H1 (cell line): ENCODE measurements at regions not wholly inside any gene's neighbourhood (a gene's known extent, or its start where the extent isn't known, plus 50 kb on each side); places are given as distances from the start of the nearest gene placed in this dataset.
A peak's percentile ranks its signal among the peaks of the same experiment; 100 is the strongest.

ENCODE experiments used
- CTCF ChIA-PET: fragments of 300-600 bp; sonication (Branson Sonifier 250); formaldehyde crosslinking; loops from one replicate; lab custom pipeline; 2021; ENCODE audit not compliant: partially characterized antibody; lab: Charles Lee
- POLR2A ChIA-PET: fragments of 300-600 bp; sonication (Branson Sonifier 250); formaldehyde crosslinking; loops from one replicate; lab custom pipeline; 2021; ENCODE audit warnings: inconsistent platforms; ENCODE audit not compliant: partially characterized antibody; lab: Charles Lee
- DNase-seq, 2 experiments: peaks; one replicate each; pipeline versions ENCODE4 v3.0.0 to v3.0.0-alpha.2; 2010 to 2022; ENCODE audit warnings: low spot score in 2 of 2, low read depth in 1 of 2, mixed read lengths in 1 of 2
- FAIRE-seq: peaks from 2 replicates; lab custom pipeline; 2011; peaks lifted over from hg19 to GRCh38; lab: Jason Lieb, UNC
- H2AFZ ChIP-seq: 2 replicates; pipeline ENCODE4 v1.8.1; 2012; ENCODE audit warnings: low read length, inconsistent platforms
- H2AK5ac ChIP-seq: 2 replicates; pipeline ENCODE4 v1.6.1; 2013; ENCODE audit warnings: low read depth, low read length
- H2BK120ac ChIP-seq: replicated peaks from 2 replicates; pipeline ENCODE3; 2013; ENCODE audit warnings: low read depth, low read length, inconsistent platforms
- H2BK12ac ChIP-seq: 2 replicates; pipeline ENCODE4 v1.6.1; 2013; ENCODE audit warnings: low read depth, low read length
- H2BK15ac ChIP-seq: 2 replicates; pipeline ENCODE4 v1.6.1; 2013; ENCODE audit warnings: low read length
- H2BK20ac ChIP-seq: 2 replicates; pipeline ENCODE4 v1.6.1; 2013; ENCODE audit warnings: low read length
- H2BK5ac ChIP-seq: 2 replicates; pipeline ENCODE4 v1.6.1; 2013; ENCODE audit warnings: low read depth, low read length
- H3K14ac ChIP-seq: 2 replicates; pipeline ENCODE4 v1.6.1; 2013; ENCODE audit warnings: inconsistent platforms; ENCODE audit not compliant: insufficient read length
- H3K18ac ChIP-seq: 2 replicates; pipeline ENCODE4 v1.6.1; 2013; ENCODE audit warnings: low read length; ENCODE audit errors: extremely low read depth
- H3K23ac ChIP-seq: 2 replicates; pipeline ENCODE4 v1.6.1; 2013; ENCODE audit warnings: inconsistent platforms; ENCODE audit not compliant: insufficient read length
- H3K23me2 ChIP-seq: 2 replicates; pipeline ENCODE4 v1.6.1; 2013; ENCODE audit warnings: low read depth, low read length
- H3K27ac ChIP-seq: 2 replicates; pipeline ENCODE4 v1.6.1; 2011; ENCODE audit warnings: low read depth, low read length, inconsistent platforms
- H3K27me3 ChIP-seq, 4 experiments: replicated peaks in 1 of 4; 1 replicate in 1 of 4; 2 replicates in 3 of 4; pipeline versions ENCODE4 v1.6.1 to v1.8.1; 2011 to 2013; ENCODE audit warnings: low read length in 3 of 4, mild to moderate bottlenecking in 3 of 4, inconsistent platforms in 2 of 4, mixed read lengths in 2 of 4, moderate library complexity in 1 of 4; ENCODE audit not compliant: control insufficient read depth in 3 of 4, insufficient read depth in 3 of 4; ENCODE audit errors: extremely low read depth in 1 of 4
- H3K36me3 ChIP-seq, 4 experiments: 2 replicates each; pipeline versions ENCODE4 v1.6.1 to v1.8.1; 2011 to 2013; ENCODE audit warnings: mild to moderate bottlenecking in 4 of 4, low read length in 3 of 4, moderate library complexity in 2 of 4, control low read depth in 1 of 4, inconsistent platforms in 1 of 4; ENCODE audit not compliant: insufficient read depth in 4 of 4, control insufficient read depth in 2 of 4
- H3K4ac ChIP-seq: replicated peaks from 2 replicates; pipeline ENCODE3; 2013; ENCODE audit warnings: low read length, low read depth, mixed read lengths, inconsistent platforms; ENCODE audit not compliant: insufficient read length
- H3K4me1 ChIP-seq, 4 experiments: replicated peaks in 1 of 4; 1 replicate in 1 of 4; 2 replicates in 3 of 4; pipeline versions ENCODE4 v1.6.1 to v1.8.1; 2011 to 2013; ENCODE audit warnings: low read length in 3 of 4, inconsistent platforms in 2 of 4, mixed read lengths in 1 of 4; ENCODE audit not compliant: insufficient read depth in 4 of 4, control insufficient read depth in 3 of 4
- H3K4me2 ChIP-seq, 2 experiments: 2 replicates each; pipeline versions ENCODE4 v1.6.1 to v1.8.1; 2011 to 2013; ENCODE audit warnings: low read depth in 2 of 2, low read length in 2 of 2, control low read depth in 1 of 2, inconsistent platforms in 1 of 2, mild to moderate bottlenecking in 1 of 2; ENCODE audit not compliant: insufficient read depth in 1 of 2
- H3K4me3 ChIP-seq, 4 experiments: fragments of 200-600, 300-600 bp in 1 of 4; sonication (generic), shearing (Covaris generic), sonication (Bioruptor Twin) in 1 of 4; 2 replicates each; pipeline versions ENCODE4 v1.5.1 to v1.8.1; 2011 to 2016; ENCODE audit warnings: low read length in 4 of 4, low read depth in 3 of 4, control low read depth in 2 of 4, inconsistent platforms in 2 of 4, mild to moderate bottlenecking in 2 of 4, mixed read lengths in 1 of 4, moderate library complexity in 1 of 4; ENCODE audit not compliant: insufficient read depth in 2 of 4; ENCODE audit errors: extremely low read depth in 1 of 4
- H3K56ac ChIP-seq: replicated peaks from 2 replicates; pipeline ENCODE3; 2013; ENCODE audit warnings: low read depth, mild to moderate bottlenecking, mixed read lengths, low read length, inconsistent platforms; ENCODE audit not compliant: insufficient read length
- H3K79me1 ChIP-seq: 2 replicates; pipeline ENCODE4 v1.6.1; 2013; ENCODE audit warnings: low read depth, low read length, control low read depth
- H3K79me2 ChIP-seq, 2 experiments: 2 replicates each; pipeline versions ENCODE4 v1.6.1 to v1.8.1; 2012 to 2013; ENCODE audit warnings: low read length in 2 of 2, mild to moderate bottlenecking in 2 of 2, inconsistent platforms in 1 of 2; ENCODE audit not compliant: insufficient read depth in 2 of 2, control insufficient read depth in 1 of 2
- H3K9ac ChIP-seq, 4 experiments: replicated peaks in 1 of 4; 1 replicate in 1 of 4; 2 replicates in 3 of 4; pipeline versions ENCODE4 v1.6.1 to v1.8.1; 2011 to 2013; ENCODE audit warnings: low read depth in 3 of 4, low read length in 3 of 4, control low read depth in 2 of 4, mild to moderate bottlenecking in 2 of 4, moderate library complexity in 2 of 4, inconsistent platforms in 1 of 4; ENCODE audit errors: extremely low read depth in 1 of 4
- H3K9me3 ChIP-seq, 2 experiments: 2 replicates each; pipeline versions ENCODE4 v1.6.1 to v1.8.1; 2012 to 2013; ENCODE audit warnings: mild to moderate bottlenecking in 2 of 2, moderate library complexity in 2 of 2, control low read depth in 1 of 2, inconsistent platforms in 1 of 2, low read depth in 1 of 2, low read length in 1 of 2, mixed read lengths in 1 of 2; ENCODE audit not compliant: insufficient read depth in 2 of 2
- H4K20me1 ChIP-seq, 2 experiments: replicated peaks in 1 of 2; 2 replicates each; pipeline versions ENCODE3 to v1.8.1; 2011 to 2013; ENCODE audit warnings: inconsistent platforms in 2 of 2, low read length in 2 of 2, mild to moderate bottlenecking in 1 of 2; ENCODE audit not compliant: insufficient read depth in 2 of 2, control insufficient read depth in 1 of 2
- H4K5ac ChIP-seq: 2 replicates; pipeline ENCODE4 v1.6.1; 2013; ENCODE audit warnings: low read length, low read depth, mixed read lengths, inconsistent platforms; ENCODE audit not compliant: insufficient read length
- H4K8ac ChIP-seq: 2 replicates; pipeline ENCODE4 v1.8.0; 2013; ENCODE audit warnings: mild to moderate bottlenecking, moderate library complexity, low read length, inconsistent platforms; ENCODE audit not compliant: insufficient read depth; ENCODE audit errors: extremely low read depth
- H4K91ac ChIP-seq: replicated peaks from 2 replicates; pipeline ENCODE3; 2013; ENCODE audit warnings: low read length, mixed read lengths, inconsistent platforms; ENCODE audit not compliant: insufficient read length
- ASH2L ChIP-seq: fragments of 200-600, 300-600 bp; sonication (generic); IDR thresholded peaks from one replicate; pipeline ENCODE4 v1.7.1; 2017; ENCODE audit warnings: low read length
- CEBPB ChIP-seq: IDR thresholded peaks from 2 replicates; pipeline ENCODE4 v1.6.1; 2012; ENCODE audit warnings: low read depth, low read length
- CHD1 ChIP-seq: IDR thresholded peaks from 2 replicates; pipeline ENCODE4 v1.6.1; 2012; ENCODE audit warnings: low read depth, low read length, improper control_type of control experiment
- EZH2 ChIP-seq: fragments of 200-600 bp; sonication (generic); IDR thresholded peaks from 2 replicates; pipeline ENCODE4 v1.7.1; 2012; ENCODE audit warnings: low read depth, mild to moderate bottlenecking, moderate library complexity, low read length, inconsistent platforms; ENCODE audit not compliant: severe bottlenecking
- GABPA ChIP-seq: IDR thresholded peaks from 2 replicates; pipeline ENCODE4 v1.6.1; 2011; ENCODE audit warnings: mild to moderate bottlenecking, low read length, moderate library complexity, borderline replicate concordance; ENCODE audit not compliant: insufficient read depth
- HDAC2 ChIP-seq, 2 experiments: fragments of 300-600 bp in 1 of 2; sonication (generic) in 1 of 2; IDR thresholded peaks; 2 replicates each; pipeline ENCODE4 v1.6.1; 2011 to 2012; ENCODE audit warnings: low read depth in 2 of 2, low read length in 2 of 2, mild to moderate bottlenecking in 2 of 2, moderate library complexity in 2 of 2, borderline replicate concordance in 1 of 2, inconsistent platforms in 1 of 2
- MAFK ChIP-seq: IDR thresholded peaks from 2 replicates; pipeline ENCODE4 v1.6.1; 2012; ENCODE audit warnings: low read depth, mild to moderate bottlenecking, improper control_type of control experiment, low read length
- MAX ChIP-seq: IDR thresholded peaks from 2 replicates; pipeline ENCODE4 v1.6.1; 2012; ENCODE audit warnings: inconsistent platforms
- SIN3A ChIP-seq, 2 experiments: IDR thresholded peaks in 1 of 2; conservative IDR thresholded peaks in 1 of 2; 2 replicates each; pipeline ENCODE4 v1.6.1; 2011 to 2012; ENCODE audit warnings: low read length in 2 of 2, improper control_type of control experiment in 1 of 2, low read depth in 1 of 2, mild to moderate bottlenecking in 1 of 2
- ZNF274 ChIP-seq: IDR thresholded peaks from 2 replicates; pipeline ENCODE4 v1.7.0; 2012; ENCODE audit warnings: low read length, borderline replicate concordance; ENCODE audit errors: extremely low read depth
- WGBS, 2 experiments: shearing (Covaris generic) in 1 of 2; methylation state at CpG; one replicate each; pipeline versions ENCODE4 v1.1.6 to v1.1.7; 2013 to 2015; ENCODE audit warnings: low lambda C conversion rate in 2 of 2, mixed read lengths in 2 of 2, inconsistent platforms in 1 of 2, low coverage in 1 of 2, missing lambda C conversion rate in 1 of 2; ENCODE audit not compliant: insufficient replicate concordance in 2 of 2, insufficient coverage in 1 of 2, insufficient read length in 1 of 2; ENCODE audit errors: extremely low coverage in 1 of 2, missing lambda C conversion rate in 1 of 2; 5-methylcytosine and 5-hydroxymethylcytosine counted together
- TF ChIP-seq, protein P1 (sequence below): IDR thresholded peaks from 2 replicates; pipeline ENCODE4 v1.6.1; 2011; ENCODE audit warnings: low read depth, mild to moderate bottlenecking, low read length; ENCODE audit not compliant: insufficient read depth

- Histone ChIP-seq H3K79me1 (no peaks in the 10 kb centered on the region; the same call in 1 of the 2 replicates), H2BK5ac (peak overlapping the region; percentile 21; the same call in 1 of the 2 replicates), H3K36me3 (no peaks in the 10 kb centered on the region), H2BK120ac (no peak overlapping the region), H4K20me1 (no peaks in the 10 kb centered on the region), H3K4me1 (peaks cover 6 to 12% (median 7%) of the 10 kb centered on the region in 4 experiments), H3K14ac (no peak overlapping the region), H3K9ac (no peak overlapping the region), H3K27ac (no peak overlapping the region), H3K27me3 (no peaks in the 10 kb centered on the region), H3K4me3 (no peak overlapping the region), H4K8ac (peak overlapping the region; percentile 36; the same call in 1 of the 2 replicates), H3K79me2 (no peaks in the 10 kb centered on the region), H2AK5ac (no peak overlapping the region; the same call in 1 of the 2 replicates), H2BK12ac (0 out of 2 replicates have a peak overlapping the region, but pooled peaks have one; percentile 65), H2BK15ac (peak overlapping the region; percentile 98), H3K23me2 (no peaks in the 10 kb centered on the region), H3K4ac (no peak overlapping the region), H4K5ac (no peak overlapping the region), H2BK20ac (peak overlapping the region; percentile 92; the same call in 1 of the 2 replicates), H3K56ac (no peak overlapping the region), H4K91ac (peak overlapping the region; percentile 70), H2AFZ (no peak overlapping the region), H3K4me2 (no peak overlapping the region), H3K23ac (no peak overlapping the region), H3K9me3 (peaks cover 13 to 18% of the 10 kb centered on the region in 2 experiments), H3K18ac (no peak overlapping the region)
- DNase-seq = no peak
- WGBS, 2 experiments = 100% methylated on average over 1 of the region's 1 CpG; no CpG with 5 or more reads in 1 of the 2 experiments
- CTCF ChIA-PET = interaction anchor here (1.0 to 1.6 kb wide), 5 partner anchors 10 to 292 kb away, joined by 3 to 7 read pairs (median 4); no protein-coding TSS in a partner anchor
- POLR2A ChIA-PET = interaction anchor here (0.6 kb wide), 1 partner anchor 88 kb away, joined by 3 read pairs; no protein-coding TSS in a partner anchor
- FAIRE-seq = no peak
- TF ChIP-seq SIN3A (conservative IDR thresholded peaks at IDR 0.05 in 1 of 2, IDR thresholded peaks at IDR 0.05 in 1 of 2; ENCODE audit: low read depth in 1 of 2, low read length in 2 of 2) (no peak), GABPA (no peak), HDAC2 (IDR thresholded peaks at IDR 0.05; ENCODE audit: borderline replicate concordance in 1 of 2, low read depth in 2 of 2, low read length in 2 of 2) (no peak), EZH2 (no peak), MAX (no peak), ZNF274 (no peak), ASH2L (no peak), CEBPB (no peak), MAFK (no peak), CHD1 (no peak)
- TF ChIP-seq, protein P1, sequence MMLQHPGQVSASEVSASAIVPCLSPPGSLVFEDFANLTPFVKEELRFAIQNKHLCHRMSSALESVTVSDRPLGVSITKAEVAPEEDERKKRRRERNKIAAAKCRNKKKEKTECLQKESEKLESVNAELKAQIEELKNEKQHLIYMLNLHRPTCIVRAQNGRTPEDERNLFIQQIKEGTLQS = no peak
Observed at GRCh38 chr11:44468345-44468988, 97.0 kb upstream of the CD82 start.
